Panc1 (cell line): ENCODE measurements at regions not wholly inside any gene's neighbourhood (a gene's known extent, or its start where the extent isn't known, plus 50 kb on each side); places are given as distances from the start of the nearest gene placed in this dataset.

ENCODE experiments used
- CTCF ChIP-seq: fragments of 450-650 bp; IDR thresholded peaks from 2 replicates; pipeline ENCODE4 v1.5.1; 2017; ENCODE audit warnings: mild to moderate bottlenecking
- POLR2AphosphoS5 ChIP-seq: IDR thresholded peaks from 2 replicates; pipeline ENCODE4 v1.6.1; 2012; ENCODE audit warnings: mild to moderate bottlenecking, low read depth, low read length, moderate library complexity
- REST ChIP-seq, 2 experiments: IDR thresholded peaks; 2 replicates each; pipeline ENCODE4 v1.6.1; 2011 to 2012; ENCODE audit warnings: low read depth in 2 of 2, control low read depth in 1 of 2, low read length in 1 of 2, mild to moderate bottlenecking in 1 of 2, moderate library complexity in 1 of 2; ENCODE audit not compliant: insufficient read depth in 1 of 2
- SIN3A ChIP-seq: IDR thresholded peaks from 2 replicates; pipeline ENCODE4 v1.6.1; 2012; ENCODE audit warnings: low read depth, mild to moderate bottlenecking, low read length, moderate library complexity, borderline replicate concordance; ENCODE audit not compliant: insufficient read depth
- TCF7L2 ChIP-seq: IDR thresholded peaks from 2 replicates; pipeline ENCODE4 v1.6.1; 2011; ENCODE audit warnings: mild to moderate bottlenecking, low read depth, low read length, inconsistent platforms

GRCh38 chrX:42837101-42837726, 59.3 kb upstream of the PPP1R2C start:
- TF ChIP-seq SIN3A (no peak), CTCF (no peak), TCF7L2 (no peak), POLR2AphosphoS5 (no peak), REST (IDR thresholded peaks at IDR 0.05; ENCODE audit: insufficient read depth in 1 of 2, low read depth in 2 of 2, low read length in 1 of 2) (no peak)
